ENCODE measurements at regions not wholly inside any gene's neighbourhood (a gene's known extent, or its start where the extent isn't known, plus 50 kb on each side); places are given as distances from the start of the nearest gene placed in this dataset.

- DNase-seq: no peak
Measured at GRCh38 chr12:115149279-115149678, 465.3 kb upstream of the TBX3 start.

GRCh38 chr12:115147916-115148315 is 463.9 kb upstream of the TBX3 start:
- DNase-seq: no peak

GRCh38 chr12:115146453-115146852 is 462.5 kb upstream of the TBX3 start:
- DNase-seq: no peak

- no peak for DNase-seq
Measured at GRCh38 chr12:115144425-115144824, 460.4 kb upstream of the TBX3 start.

- DNase-seq: no peak
Measured at GRCh38 chr12:115140981-115141655, 457.1 kb upstream of the TBX3 start.

GRCh38 chr12:115137812-115138521 is 454.0 kb upstream of the TBX3 start:
- no peak for DNase-seq

GRCh38 chr12:115135800-115136211 is 451.8 kb upstream of the TBX3 start:
- DNase-seq: no peak

- no peak for DNase-seq
Measured at GRCh38 chr12:115134298-115134697, 450.3 kb upstream of the TBX3 start.

GRCh38 chr12:115132905-115133304 is 448.9 kb upstream of the TBX3 start:
- no peak for DNase-seq

GRCh38 chr12:115132145-115132544 is 448.2 kb upstream of the TBX3 start:
- no peak for DNase-seq

GRCh38 chr12:115129727-115130126 is 445.8 kb upstream of the TBX3 start:
- no peak for DNase-seq

GRCh38 chr12:115121053-115121452 is 437.1 kb upstream of the TBX3 start:
- no peak for DNase-seq

GRCh38 chr12:115118177-115118724 is 434.3 kb upstream of the TBX3 start:
- no peak for DNase-seq

GRCh38 chr12:115114140-115114539 is 430.2 kb upstream of the TBX3 start:
- no peak for DNase-seq

GRCh38 chr12:115109863-115110262 is 425.9 kb upstream of the TBX3 start:
- DNase-seq: no peak

- DNase-seq: no peak
Measured at GRCh38 chr12:115108129-115109100, 424.4 kb upstream of the TBX3 start.

- no peak for DNase-seq
Measured at GRCh38 chr12:115103884-115104883, 420.2 kb upstream of the TBX3 start.

- DNase-seq: no peak
Measured at GRCh38 chr12:115102450-115102849, 418.5 kb upstream of the TBX3 start.

GRCh38 chr12:115101520-115101919 is 417.5 kb upstream of the TBX3 start:
- no peak for DNase-seq

- DNase-seq: no peak
Measured at GRCh38 chr12:115097416-115097815, 413.4 kb upstream of the TBX3 start.

- DNase-seq: no peak
Measured at GRCh38 chr12:115096588-115097397, 412.8 kb upstream of the TBX3 start.
